ENCODE measurements at regions not wholly inside any gene's neighbourhood (a gene's known extent, or its start where the extent isn't known, plus 50 kb on each side); places are given as distances from the start of the nearest gene placed in this dataset.

DNA sequence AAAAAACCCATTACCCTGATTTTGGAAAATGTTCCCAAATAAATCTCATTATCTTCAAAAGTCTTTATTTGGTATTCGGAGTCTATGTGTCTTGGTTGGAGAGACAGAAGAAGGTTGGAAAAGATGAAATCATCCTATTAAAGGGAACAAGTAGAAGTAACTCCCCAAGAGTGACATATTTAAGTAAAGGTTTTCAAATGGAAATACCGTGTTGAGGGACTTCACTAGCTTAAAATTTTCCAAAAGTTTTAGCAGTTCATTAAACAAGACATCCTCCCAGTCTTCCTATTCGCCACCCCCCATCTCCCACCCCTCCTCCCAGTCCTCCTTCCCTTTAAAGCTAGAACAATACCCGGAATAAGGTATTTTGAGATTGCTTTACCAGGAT, 62.7 kb upstream of the CCDC160 start:
- CTCF ChIA-PET (ENCODE audit: low intra/inter-chr PET ratio): no interaction called here

More for the DNA sequence above, 62.7 kb upstream of the CCDC160 start:
- Histone ChIP-seq H2AFZ (ENCODE audit: low read depth, low read length) (no peak overlapping the region), H3K4me2 (ENCODE audit: insufficient read depth, low read length) (no peak overlapping the region), H3K9me1 (ENCODE audit: control insufficient read depth, insufficient read depth, low read length) (no peaks in the 10 kb centered on the region), H3K4me1 (replicated peaks in 1 of 2; ENCODE audit: control insufficient read depth in 2 of 2, insufficient read depth in 2 of 2, low read length in 2 of 2) (peaks cover 0 to 3% of the 10 kb centered on the region in 2 experiments; a peak in 1 of 5 replicates), H3K79me2 (ENCODE audit: control insufficient read depth, insufficient read depth, low read length) (no peaks in the 10 kb centered on the region), H3K9ac (ENCODE audit: insufficient read depth in 1 of 2, low read depth in 2 of 2, low read length in 2 of 2) (no peak overlapping the region), H3K27me3 (ENCODE audit: control insufficient read depth in 2 of 2, insufficient read depth in 2 of 2, low read length in 2 of 2) (peaks cover 3 to 9% of the 10 kb centered on the region in 2 experiments; a peak in 1 of 5 replicates), H3K9me3 (replicated peaks; ENCODE audit: control insufficient read depth, insufficient read depth, low read depth, low read length) (no peaks in the 10 kb centered on the region), H4K20me1 (replicated peaks; ENCODE audit: control insufficient read depth, insufficient read depth, low read length) (no peaks in the 10 kb centered on the region), H3K4me3 (no peak overlapping the region), H3K27ac (ENCODE audit: extremely low read depth, low read depth, low read length) (no peak overlapping the region), H3K36me3 (ENCODE audit: control insufficient read depth, insufficient read depth, low read length) (no peaks in the 10 kb centered on the region)
- intact Hi-C loops (cut with micrococcal nuclease) (no loop called here), in situ Hi-C loops (cut with MboI) (no loop called here)
- ATAC-seq (no peak), DNase-seq (ENCODE audit: extremely low read depth in 1 of 4, low spot score in 3 of 4) (no peak), FAIRE-seq (no peak)
- WGBS (ENCODE audit: insufficient coverage, low coverage, missing lambda C conversion rate): 0% methylated on average over 4 of the region's 4 CpGs
- POLR2A ChIA-PET: interaction anchor here (0.6 kb wide), 1 partner anchor 9 kb away, joined by 3 read pairs; no protein-coding TSS in a partner anchor
- TF ChIP-seq SNIP1 (IDR thresholded peaks at IDR 0.05; ENCODE audit: low read depth): no peak
- no peak for TF ChIP-seq FOXK1 (CRISPR knock-in tag; IDR thresholded peaks at IDR 0.05; ENCODE audit: borderline replicate concordance)
- TF ChIP-seq HDAC6 (IDR thresholded peaks at IDR 0.05; ENCODE audit: low read depth, low read length): no peak
- TF ChIP-seq, protein P1, sequence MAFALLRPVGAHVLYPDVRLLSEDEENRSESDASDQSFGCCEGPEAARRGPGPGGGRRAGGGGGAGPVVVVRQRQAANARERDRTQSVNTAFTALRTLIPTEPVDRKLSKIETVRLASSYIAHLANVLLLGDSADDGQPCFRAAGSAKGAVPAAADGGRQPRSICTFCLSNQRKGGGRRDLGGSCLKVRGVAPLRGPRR (CRISPR knock-in tag; IDR thresholded peaks at IDR 0.05): no peak
- TF ChIP-seq, protein P2, sequence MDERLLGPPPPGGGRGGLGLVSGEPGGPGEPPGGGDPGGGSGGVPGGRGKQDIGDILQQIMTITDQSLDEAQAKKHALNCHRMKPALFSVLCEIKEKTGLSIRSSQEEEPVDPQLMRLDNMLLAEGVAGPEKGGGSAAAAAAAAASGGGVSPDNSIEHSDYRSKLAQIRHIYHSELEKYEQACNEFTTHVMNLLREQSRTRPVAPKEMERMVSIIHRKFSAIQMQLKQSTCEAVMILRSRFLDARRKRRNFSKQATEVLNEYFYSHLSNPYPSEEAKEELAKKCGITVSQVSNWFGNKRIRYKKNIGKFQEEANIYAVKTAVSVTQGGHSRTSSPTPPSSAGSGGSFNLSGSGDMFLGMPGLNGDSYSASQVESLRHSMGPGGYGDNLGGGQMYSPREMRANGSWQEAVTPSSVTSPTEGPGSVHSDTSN (CRISPR knock-in tag; IDR thresholded peaks at IDR 0.05; ENCODE audit: low read depth): no peak
- TF ChIP-seq, protein P2 (tag; conservative IDR thresholded peaks at IDR 0.05; ENCODE audit: low read depth): no peak
- no peak for TF ChIP-seq PHB2 (IDR thresholded peaks at IDR 0.05; ENCODE audit: low read depth)
- no peak for TF ChIP-seq RBM14 (IDR thresholded peaks at IDR 0.05; ENCODE audit: borderline replicate concordance, insufficient read depth, low read depth, low read length)
- TF ChIP-seq, protein P3, sequence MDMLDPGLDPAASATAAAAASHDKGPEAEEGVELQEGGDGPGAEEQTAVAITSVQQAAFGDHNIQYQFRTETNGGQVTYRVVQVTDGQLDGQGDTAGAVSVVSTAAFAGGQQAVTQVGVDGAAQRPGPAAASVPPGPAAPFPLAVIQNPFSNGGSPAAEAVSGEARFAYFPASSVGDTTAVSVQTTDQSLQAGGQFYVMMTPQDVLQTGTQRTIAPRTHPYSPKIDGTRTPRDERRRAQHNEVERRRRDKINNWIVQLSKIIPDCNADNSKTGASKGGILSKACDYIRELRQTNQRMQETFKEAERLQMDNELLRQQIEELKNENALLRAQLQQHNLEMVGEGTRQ (CRISPR knock-in tag; IDR thresholded peaks at IDR 0.05): no peak
- TF ChIP-seq, protein P4, sequence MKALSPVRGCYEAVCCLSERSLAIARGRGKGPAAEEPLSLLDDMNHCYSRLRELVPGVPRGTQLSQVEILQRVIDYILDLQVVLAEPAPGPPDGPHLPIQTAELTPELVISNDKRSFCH (CRISPR knock-in tag; IDR thresholded peaks at IDR 0.05): no peak
- TF ChIP-seq, protein P4 (tag; IDR thresholded peaks at IDR 0.05): no peak
- no peak for TF ChIP-seq ZNF589 (CRISPR knock-in tag; IDR thresholded peaks at IDR 0.05; ENCODE audit: low read depth)
- BruUV-seq (replicated peaks): no TSS peak

Data from K562 (cell line).